Ishikawa (cell line): ENCODE measurements at regions not wholly inside any gene's neighbourhood (a gene's known extent, or its start where the extent isn't known, plus 50 kb on each side); places are given as distances from the start of the nearest gene placed in this dataset.

Source experiments
- CEBPB ChIP-seq: IDR thresholded peaks from 2 replicates; pipeline ENCODE4 v1.6.1; 2012
- CREB1 ChIP-seq: IDR thresholded peaks from 2 replicates; pipeline ENCODE4 v1.6.1; 2012; ENCODE audit warnings: low read depth
- EGR1 ChIP-seq: IDR thresholded peaks from 2 replicates; pipeline ENCODE4 v1.6.1; 2012
- EP300 ChIP-seq: IDR thresholded peaks from 2 replicates; pipeline ENCODE4 v1.6.1; 2012; ENCODE audit warnings: borderline replicate concordance
- FOXM1 ChIP-seq: IDR thresholded peaks from 2 replicates; pipeline ENCODE4 v1.6.1; 2012; ENCODE audit warnings: low read depth, borderline replicate concordance
- NFIC ChIP-seq: IDR thresholded peaks from 2 replicates; pipeline ENCODE4 v1.6.1; 2012
- RAD21 ChIP-seq: IDR thresholded peaks from 2 replicates; pipeline ENCODE4 v1.6.1; 2012; ENCODE audit warnings: low read depth
- TAF1 ChIP-seq: IDR thresholded peaks from 2 replicates; pipeline ENCODE4 v1.6.1; 2012; ENCODE audit warnings: low read depth, mild to moderate bottlenecking
- TCF12 ChIP-seq: IDR thresholded peaks from 2 replicates; pipeline ENCODE4 v1.6.1; 2012; ENCODE audit warnings: low read depth
- TEAD4 ChIP-seq: IDR thresholded peaks from 2 replicates; pipeline ENCODE4 v1.6.1; 2012
- YY1 ChIP-seq: IDR thresholded peaks from 2 replicates; pipeline ENCODE4 v1.6.1; 2012; ENCODE audit warnings: low read depth
- ZBTB7A ChIP-seq: IDR thresholded peaks from 2 replicates; pipeline ENCODE4 v1.6.1; 2012; ENCODE audit warnings: low read depth
- TF ChIP-seq, protein P1 (sequence below): IDR thresholded peaks from 2 replicates; pipeline ENCODE4 v1.6.1; 2012; ENCODE audit warnings: low read depth, mild to moderate bottlenecking
- TF ChIP-seq, protein P2 (sequence below): IDR thresholded peaks from 2 replicates; pipeline ENCODE4 v1.6.1; 2012
- TF ChIP-seq, protein P3 (sequence below): IDR thresholded peaks from 2 replicates; pipeline ENCODE4 v1.6.1; 2012

DNA sequence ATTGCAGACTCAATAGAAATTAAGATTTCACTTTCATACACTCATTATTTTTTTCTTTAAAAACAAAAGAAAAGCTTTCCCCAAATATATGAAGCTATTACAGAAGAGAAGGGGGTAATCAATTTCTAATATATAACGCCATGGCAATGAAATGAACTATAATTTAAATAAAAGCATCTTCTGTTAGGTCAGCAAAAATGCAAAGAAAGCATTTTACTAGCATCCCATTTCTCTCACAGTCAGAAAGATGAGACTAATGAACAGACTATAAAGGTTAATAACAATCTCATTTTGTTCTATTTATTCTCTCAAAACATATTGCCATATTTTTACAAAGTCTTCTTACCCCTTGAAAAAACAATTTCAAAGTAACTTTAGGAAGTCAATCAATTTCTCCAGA is 89.0 kb downstream of the TRIML1 start:
- TF ChIP-seq, protein P1, sequence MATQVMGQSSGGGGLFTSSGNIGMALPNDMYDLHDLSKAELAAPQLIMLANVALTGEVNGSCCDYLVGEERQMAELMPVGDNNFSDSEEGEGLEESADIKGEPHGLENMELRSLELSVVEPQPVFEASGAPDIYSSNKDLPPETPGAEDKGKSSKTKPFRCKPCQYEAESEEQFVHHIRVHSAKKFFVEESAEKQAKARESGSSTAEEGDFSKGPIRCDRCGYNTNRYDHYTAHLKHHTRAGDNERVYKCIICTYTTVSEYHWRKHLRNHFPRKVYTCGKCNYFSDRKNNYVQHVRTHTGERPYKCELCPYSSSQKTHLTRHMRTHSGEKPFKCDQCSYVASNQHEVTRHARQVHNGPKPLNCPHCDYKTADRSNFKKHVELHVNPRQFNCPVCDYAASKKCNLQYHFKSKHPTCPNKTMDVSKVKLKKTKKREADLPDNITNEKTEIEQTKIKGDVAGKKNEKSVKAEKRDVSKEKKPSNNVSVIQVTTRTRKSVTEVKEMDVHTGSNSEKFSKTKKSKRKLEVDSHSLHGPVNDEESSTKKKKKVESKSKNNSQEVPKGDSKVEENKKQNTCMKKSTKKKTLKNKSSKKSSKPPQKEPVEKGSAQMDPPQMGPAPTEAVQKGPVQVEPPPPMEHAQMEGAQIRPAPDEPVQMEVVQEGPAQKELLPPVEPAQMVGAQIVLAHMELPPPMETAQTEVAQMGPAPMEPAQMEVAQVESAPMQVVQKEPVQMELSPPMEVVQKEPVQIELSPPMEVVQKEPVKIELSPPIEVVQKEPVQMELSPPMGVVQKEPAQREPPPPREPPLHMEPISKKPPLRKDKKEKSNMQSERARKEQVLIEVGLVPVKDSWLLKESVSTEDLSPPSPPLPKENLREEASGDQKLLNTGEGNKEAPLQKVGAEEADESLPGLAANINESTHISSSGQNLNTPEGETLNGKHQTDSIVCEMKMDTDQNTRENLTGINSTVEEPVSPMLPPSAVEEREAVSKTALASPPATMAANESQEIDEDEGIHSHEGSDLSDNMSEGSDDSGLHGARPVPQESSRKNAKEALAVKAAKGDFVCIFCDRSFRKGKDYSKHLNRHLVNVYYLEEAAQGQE = no peak
- TF ChIP-seq TCF12 (no peak), EP300 (no peak), RAD21 (no peak), YY1 (no peak), CEBPB (no peak), ZBTB7A (no peak), EGR1 (no peak), CREB1 (no peak), TAF1 (no peak), FOXM1 (no peak), TEAD4 (no peak), NFIC (no peak)
- TF ChIP-seq, protein P2, sequence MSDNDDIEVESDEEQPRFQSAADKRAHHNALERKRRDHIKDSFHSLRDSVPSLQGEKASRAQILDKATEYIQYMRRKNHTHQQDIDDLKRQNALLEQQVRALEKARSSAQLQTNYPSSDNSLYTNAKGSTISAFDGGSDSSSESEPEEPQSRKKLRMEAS = no peak
- TF ChIP-seq, protein P3, sequence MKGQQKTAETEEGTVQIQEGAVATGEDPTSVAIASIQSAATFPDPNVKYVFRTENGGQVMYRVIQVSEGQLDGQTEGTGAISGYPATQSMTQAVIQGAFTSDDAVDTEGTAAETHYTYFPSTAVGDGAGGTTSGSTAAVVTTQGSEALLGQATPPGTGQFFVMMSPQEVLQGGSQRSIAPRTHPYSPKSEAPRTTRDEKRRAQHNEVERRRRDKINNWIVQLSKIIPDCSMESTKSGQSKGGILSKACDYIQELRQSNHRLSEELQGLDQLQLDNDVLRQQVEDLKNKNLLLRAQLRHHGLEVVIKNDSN = no peak

DNA sequence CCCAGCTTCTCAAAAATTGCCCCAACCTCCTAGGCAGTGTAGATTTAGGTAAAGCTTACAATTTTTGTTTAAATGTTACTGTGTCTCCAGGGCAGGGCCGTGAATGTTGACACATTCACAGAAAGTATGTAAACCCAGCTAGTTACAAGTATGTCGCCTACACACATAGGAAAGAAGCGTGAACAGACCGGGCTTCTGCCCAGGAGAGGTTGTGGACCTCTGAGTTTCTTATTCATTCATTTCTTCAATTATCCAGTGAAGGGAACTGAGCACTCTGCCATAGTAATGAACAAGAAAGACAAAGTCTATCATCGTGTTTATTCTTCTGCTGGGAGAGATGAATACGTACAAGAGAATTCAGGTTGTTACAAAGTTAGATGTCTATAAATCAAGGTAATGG is 93.2 kb downstream of the TRIML1 start:
- no peak for TF ChIP-seq RAD21
- no peak for TF ChIP-seq CREB1
- TF ChIP-seq ZBTB7A = no peak
- TF ChIP-seq, protein P2 = no peak
- no peak for TF ChIP-seq NFIC
- TF ChIP-seq FOXM1 = no peak
- TF ChIP-seq, protein P3 = no peak
- TF ChIP-seq YY1 = no peak
- no peak for TF ChIP-seq TEAD4
- no peak for TF ChIP-seq EGR1

DNA sequence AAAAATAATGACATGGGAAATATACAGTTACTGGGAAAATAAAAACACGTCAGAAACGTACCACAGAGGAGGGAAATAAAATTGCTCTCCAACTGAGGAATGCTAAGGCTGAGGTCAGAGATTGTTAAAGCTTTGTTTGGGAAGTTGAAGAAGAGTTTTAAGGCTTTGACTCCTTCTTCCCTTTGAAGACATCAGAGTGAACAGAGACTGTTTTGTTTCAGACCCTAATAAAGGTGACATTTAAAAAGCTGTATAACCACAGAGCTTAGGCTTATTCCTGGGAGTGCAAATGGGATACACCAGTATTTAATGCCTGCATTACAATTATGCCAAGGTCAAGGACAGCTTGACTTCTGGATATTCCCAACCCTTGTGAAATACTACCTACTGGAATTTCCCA is 102.8 kb downstream of the TRIML1 start:
- TF ChIP-seq NFIC = no peak
- TF ChIP-seq, protein P1 = no peak
- TF ChIP-seq ZBTB7A = no peak
- no peak for TF ChIP-seq CREB1
- TF ChIP-seq, protein P3 = no peak
- no peak for TF ChIP-seq TEAD4
- TF ChIP-seq EP300 = no peak
- no peak for TF ChIP-seq RAD21
- TF ChIP-seq EGR1 = no peak
- TF ChIP-seq TCF12 = no peak
- TF ChIP-seq CEBPB = no peak
- TF ChIP-seq FOXM1 = no peak
- no peak for TF ChIP-seq YY1
- TF ChIP-seq, protein P2 = no peak
- TF ChIP-seq TAF1 = no peak

DNA sequence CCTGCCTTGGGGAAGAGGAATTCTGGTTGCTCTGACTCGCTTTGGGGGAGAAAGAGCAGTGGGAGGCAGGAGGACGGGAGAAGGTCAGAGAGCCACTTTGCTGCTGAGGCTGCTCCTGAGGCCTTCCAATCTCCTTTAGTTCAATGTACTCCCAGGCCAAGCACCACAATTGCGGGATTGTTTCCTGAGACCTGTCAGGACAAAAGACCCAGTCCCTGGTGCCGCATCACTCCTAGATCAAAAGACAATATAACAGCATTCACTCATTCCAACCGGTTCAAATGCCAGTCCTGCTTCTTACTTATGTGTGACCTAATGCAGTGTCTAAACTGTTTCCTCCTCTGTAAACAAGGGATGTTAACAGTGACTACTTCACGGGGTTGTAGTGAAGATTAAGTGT is 106.4 kb downstream of the TRIML1 start:
- TF ChIP-seq TCF12 (no peak), NFIC (no peak), EGR1 (no peak), EP300 (no peak), YY1 (no peak), TEAD4 (no peak), CREB1 (no peak), ZBTB7A (no peak), TAF1 (no peak), RAD21 (no peak), FOXM1 (no peak), CEBPB (no peak)
- TF ChIP-seq, protein P1 = no peak
- TF ChIP-seq, protein P2 = no peak
- TF ChIP-seq, protein P3 = no peak
